ENCODE measurements at regions not wholly inside any gene's neighbourhood (a gene's known extent, or its start where the extent isn't known, plus 50 kb on each side); places are given as distances from the start of the nearest gene placed in this dataset.
"Not testable (repeated sequence)": the region's sequence is repeated elsewhere in the genome, so short reads cannot be mapped to it uniquely, and the experiment has no call there.

DNA sequence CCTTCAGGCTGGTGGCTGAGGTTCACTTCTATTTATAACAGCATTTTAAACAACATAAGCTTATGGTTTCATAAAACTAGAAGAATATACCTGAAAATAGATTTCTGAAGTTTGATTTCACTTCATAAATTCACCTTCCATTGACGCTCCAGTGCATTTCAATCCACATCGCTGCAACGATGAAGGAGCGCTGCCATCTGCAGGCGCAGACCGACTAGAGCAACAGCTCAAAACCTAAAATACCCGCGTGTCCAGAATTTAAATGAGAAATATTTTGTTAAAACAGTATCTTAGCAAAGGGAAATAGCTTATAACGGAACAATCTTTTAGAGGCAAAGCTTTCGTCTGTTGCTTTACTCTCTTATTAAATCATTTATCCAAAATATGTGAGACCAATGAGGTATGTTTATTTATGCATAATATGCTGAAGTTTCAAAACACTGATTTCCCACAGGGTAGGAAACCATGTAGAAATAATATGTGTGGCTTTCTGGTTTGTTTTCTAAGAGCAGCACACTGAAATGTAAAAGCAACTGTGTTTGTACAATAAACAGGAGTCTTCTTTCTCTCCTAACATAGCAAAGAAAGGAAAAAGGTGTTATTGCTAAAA is 816.4 kb upstream of the FRG1 start:
- no peak for DNase-seq
- no peak overlapping the region for H3K27ac Mint-ChIP-seq
- H3K4me3 Mint-ChIP-seq = no peak overlapping the region
- no peak for ATAC-seq
- H3K9me3 ChIP-seq (ENCODE audit: control insufficient read depth, low read length, poor library complexity, severe bottlenecking) = no peaks in the 10 kb centered on the region
- H3K27me3 Mint-ChIP-seq = no peaks in the 10 kb centered on the region
- H3K36me3 Mint-ChIP-seq (ENCODE audit: low read depth) = no peaks in the 10 kb centered on the region
- H3K4me1 Mint-ChIP-seq = no peaks in the 10 kb centered on the region

DNA sequence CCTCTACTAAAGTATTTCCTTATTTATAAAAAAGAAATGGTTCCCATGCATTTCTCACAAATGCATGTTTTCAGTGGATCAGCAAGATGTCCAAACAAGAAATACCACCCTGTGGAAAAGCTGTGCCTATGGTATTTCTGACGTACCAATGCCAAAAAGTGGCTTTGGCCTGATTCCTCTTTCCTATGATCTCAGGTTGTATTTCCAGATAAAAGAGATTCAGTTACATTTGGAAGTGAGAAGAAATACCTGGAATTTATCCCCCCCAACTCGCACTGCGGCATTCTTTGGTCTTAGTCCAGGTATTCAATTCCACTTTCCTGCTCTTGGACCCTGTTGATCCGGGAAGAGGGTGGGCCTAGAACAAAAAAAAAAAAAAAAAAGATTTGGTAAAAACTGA is 815.9 kb upstream of the FRG1 start:
- H3K27me3 Mint-ChIP-seq = no peaks in the 10 kb centered on the region
- no peak overlapping the region for H3K27ac Mint-ChIP-seq
- H3K36me3 Mint-ChIP-seq (ENCODE audit: low read depth) = no peaks in the 10 kb centered on the region
- no peaks in the 10 kb centered on the region for H3K9me3 ChIP-seq (ENCODE audit: control insufficient read depth, low read length, poor library complexity, severe bottlenecking)
- H3K4me3 Mint-ChIP-seq = no peak overlapping the region
- DNase-seq (no peak), ATAC-seq (no peak)
- H3K4me1 Mint-ChIP-seq = no peaks in the 10 kb centered on the region

- Mint-ChIP-seq H3K27me3 (no peaks in the 10 kb centered on the region), H3K4me1 (no peaks in the 10 kb centered on the region), H3K4me3 (no peak overlapping the region), H3K27ac (no peak overlapping the region), H3K36me3 (ENCODE audit: low read depth) (no peaks in the 10 kb centered on the region)
- no peaks in the 10 kb centered on the region for H3K9me3 ChIP-seq (ENCODE audit: control insufficient read depth, low read length, poor library complexity, severe bottlenecking)
- DNase-seq (no peak), ATAC-seq (no peak)
Observed at GRCh38 chr4:189126040-189126439, 814.6 kb upstream of the FRG1 start.

GRCh38 chr4:189128341-189128740 is 812.3 kb upstream of the FRG1 start:
- Mint-ChIP-seq H3K27ac (no peak overlapping the region), H3K27me3 (no peaks in the 10 kb centered on the region), H3K4me1 (no peaks in the 10 kb centered on the region)

DNA sequence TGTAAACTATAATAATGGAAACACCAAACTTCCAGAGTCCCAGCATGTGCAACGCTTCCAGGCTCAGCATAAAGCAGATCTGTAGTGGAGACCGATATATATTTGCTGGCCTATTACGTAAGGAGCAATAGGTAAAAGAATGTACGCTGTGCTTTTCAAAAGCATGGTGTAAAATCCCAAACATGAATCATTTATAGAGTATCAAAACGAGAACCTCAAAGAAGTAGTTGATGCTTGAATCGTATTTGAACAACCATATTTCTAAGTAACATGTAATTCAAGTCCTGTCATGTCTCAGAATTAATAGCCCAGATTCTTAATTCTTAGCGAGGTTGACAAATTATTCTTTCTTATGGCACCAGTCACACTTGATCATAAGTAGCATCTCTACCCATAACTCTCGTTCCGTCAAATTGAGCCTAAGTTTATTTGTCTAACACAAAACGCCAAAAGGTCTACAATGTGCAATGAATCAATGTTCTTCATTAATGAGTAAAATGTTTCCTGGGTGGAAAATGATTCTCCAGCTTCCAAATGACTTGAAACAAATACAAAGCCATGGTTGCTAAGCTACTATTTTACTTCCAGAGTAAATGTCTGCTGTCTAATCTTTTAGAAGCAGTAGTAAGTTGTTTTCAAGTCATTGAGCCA is 811.5 kb upstream of the FRG1 start:
- no peak for ATAC-seq
- Mint-ChIP-seq H3K4me3 (no peak overlapping the region), H3K27ac (no peak overlapping the region), H3K4me1 (no peaks in the 10 kb centered on the region), H3K27me3 (no peaks in the 10 kb centered on the region), H3K36me3 (ENCODE audit: low read depth) (no peaks in the 10 kb centered on the region)
- DNase-seq = no peak
- H3K9me3 ChIP-seq (ENCODE audit: control insufficient read depth, low read length, poor library complexity, severe bottlenecking) = no peaks in the 10 kb centered on the region

More at GRCh38 chr4:189128341-189128740, 812.3 kb upstream of the FRG1 start:
- Mint-ChIP-seq H3K36me3 (ENCODE audit: low read depth) (no peaks in the 10 kb centered on the region), H3K4me3 (no peak overlapping the region)
- ATAC-seq (no peak), DNase-seq (no peak)
- H3K9me3 ChIP-seq (ENCODE audit: control insufficient read depth, low read length, poor library complexity, severe bottlenecking) = no peaks in the 10 kb centered on the region

DNA sequence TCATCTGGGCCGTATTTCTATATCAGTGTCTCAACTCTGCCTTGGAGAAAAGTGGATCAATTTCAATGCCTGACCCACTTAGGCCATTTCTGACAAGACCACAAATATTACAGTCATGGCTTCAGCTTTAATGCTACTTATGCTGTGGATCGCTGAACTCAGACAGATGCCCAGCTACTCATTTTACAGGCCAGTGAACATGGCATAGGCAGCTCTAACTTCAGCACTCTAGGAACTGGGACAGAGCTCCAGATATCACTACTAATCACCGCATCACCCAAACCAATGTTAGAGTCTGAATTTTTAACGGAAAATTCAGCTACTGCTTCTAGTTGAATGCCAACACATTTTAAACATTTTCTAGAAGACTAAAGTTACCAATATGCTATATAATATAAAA is 809.6 kb upstream of the FRG1 start:
- Mint-ChIP-seq H3K27me3 (no peaks in the 10 kb centered on the region), H3K4me3 (no peak overlapping the region), H3K27ac (no peak overlapping the region), H3K36me3 (ENCODE audit: low read depth) (no peaks in the 10 kb centered on the region), H3K4me1 (no peaks in the 10 kb centered on the region)
- no peaks in the 10 kb centered on the region for H3K9me3 ChIP-seq (ENCODE audit: control insufficient read depth, low read length, poor library complexity, severe bottlenecking)
- ATAC-seq = no peak
- no peak for DNase-seq

GRCh38 chr4:189136462-189136861 is 804.2 kb upstream of the FRG1 start:
- no peaks in the 10 kb centered on the region for H3K27me3 Mint-ChIP-seq
- H3K9me3 ChIP-seq (ENCODE audit: control insufficient read depth, low read length, poor library complexity, severe bottlenecking) = no peaks in the 10 kb centered on the region
- no peaks in the 10 kb centered on the region for H3K36me3 Mint-ChIP-seq (ENCODE audit: low read depth)
- DNase-seq (no peak), ATAC-seq (no peak)
- H3K4me1 Mint-ChIP-seq = no peaks in the 10 kb centered on the region
- no peak overlapping the region for H3K27ac Mint-ChIP-seq
- no peak overlapping the region for H3K4me3 Mint-ChIP-seq

- H3K27me3 Mint-ChIP-seq = no peaks in the 10 kb centered on the region
- no peaks in the 10 kb centered on the region for H3K9me3 ChIP-seq (ENCODE audit: control insufficient read depth, low read length, poor library complexity, severe bottlenecking)
- H3K27ac Mint-ChIP-seq = no peak overlapping the region
- no peak overlapping the region for H3K4me3 Mint-ChIP-seq
- no peak for DNase-seq
- H3K36me3 Mint-ChIP-seq (ENCODE audit: low read depth) = no peaks in the 10 kb centered on the region
- no peak for ATAC-seq
- no peaks in the 10 kb centered on the region for H3K4me1 Mint-ChIP-seq
Observed at GRCh38 chr4:189143263-189143952, 797.3 kb upstream of the FRG1 start.

DNA sequence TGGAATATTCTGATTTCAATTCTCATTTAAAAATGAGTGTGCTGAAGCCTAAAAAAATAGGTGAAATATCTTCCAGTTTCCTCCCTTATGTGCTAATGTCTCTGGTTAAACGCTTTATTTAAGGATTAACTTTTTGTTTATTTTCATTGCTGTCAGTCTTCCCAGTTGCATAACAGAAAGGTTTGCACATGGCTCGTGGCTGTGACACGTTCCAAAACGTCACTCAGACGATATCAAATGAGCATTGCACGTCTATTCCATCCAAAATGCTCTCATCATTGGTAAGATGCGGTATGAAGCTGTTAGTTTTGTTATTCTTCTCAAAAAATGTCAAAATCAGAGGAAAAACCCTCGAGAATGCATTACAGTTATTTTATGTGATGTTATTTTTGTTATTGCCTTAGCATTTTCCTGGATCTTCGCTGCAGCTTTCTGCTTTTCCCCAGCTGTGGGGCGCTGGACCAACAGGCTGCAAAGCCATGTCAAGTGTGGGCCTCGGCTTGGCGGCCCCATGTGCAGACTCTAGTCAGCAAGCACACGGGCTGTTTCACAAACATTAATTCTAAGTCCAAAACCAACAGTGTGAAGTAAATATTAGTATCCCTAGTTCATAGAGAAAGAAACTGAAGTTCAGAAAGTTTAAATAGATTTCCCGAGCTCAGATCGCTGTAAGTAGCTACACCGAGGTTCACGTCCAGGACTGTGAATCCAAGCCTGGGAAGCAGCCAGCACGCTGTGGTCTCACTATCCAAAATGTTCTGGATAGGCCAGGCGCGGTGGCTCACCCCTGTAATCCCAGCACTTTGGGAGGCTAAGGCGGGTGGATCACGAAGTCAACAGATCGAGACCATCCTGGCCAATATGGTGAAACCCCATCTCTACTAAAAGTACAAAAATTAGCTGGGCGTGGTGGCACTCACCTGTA is 793.4 kb upstream of the FRG1 start:
- no peaks in the 10 kb centered on the region for H3K36me3 Mint-ChIP-seq (ENCODE audit: low read depth)
- H3K27me3 Mint-ChIP-seq = no peaks in the 10 kb centered on the region

GRCh38 chr4:189155083-189155482 is 785.6 kb upstream of the FRG1 start:
- not testable (repeated sequence) for H3K4me3 Mint-ChIP-seq; DNase-seq; H3K27me3 Mint-ChIP-seq; H3K4me1 Mint-ChIP-seq; ATAC-seq; H3K36me3 Mint-ChIP-seq (ENCODE audit: low read depth); H3K27ac Mint-ChIP-seq; H3K9me3 ChIP-seq (ENCODE audit: control insufficient read depth, low read length, poor library complexity, severe bottlenecking)

More for the DNA sequence above, 793.4 kb upstream of the FRG1 start:
- DNase-seq (no peak), ATAC-seq (no peak)
- Mint-ChIP-seq H3K4me3 (no peak overlapping the region), H3K4me1 (no peaks in the 10 kb centered on the region), H3K27ac (no peak overlapping the region)
- H3K9me3 ChIP-seq (ENCODE audit: control insufficient read depth, low read length, poor library complexity, severe bottlenecking) = no peaks in the 10 kb centered on the region

- no peak overlapping the region for H3K27ac Mint-ChIP-seq
- no peaks in the 10 kb centered on the region for H3K27me3 Mint-ChIP-seq
- DNase-seq = no peak
- H3K4me3 Mint-ChIP-seq = no peak overlapping the region
- no peaks in the 10 kb centered on the region for H3K4me1 Mint-ChIP-seq
- no peak for ATAC-seq
- no peaks in the 10 kb centered on the region for H3K36me3 Mint-ChIP-seq (ENCODE audit: low read depth)
- no peaks in the 10 kb centered on the region for H3K9me3 ChIP-seq (ENCODE audit: control insufficient read depth, low read length, poor library complexity, severe bottlenecking)
Observed at GRCh38 chr4:189162073-189162789, 778.4 kb upstream of the FRG1 start.

DNA sequence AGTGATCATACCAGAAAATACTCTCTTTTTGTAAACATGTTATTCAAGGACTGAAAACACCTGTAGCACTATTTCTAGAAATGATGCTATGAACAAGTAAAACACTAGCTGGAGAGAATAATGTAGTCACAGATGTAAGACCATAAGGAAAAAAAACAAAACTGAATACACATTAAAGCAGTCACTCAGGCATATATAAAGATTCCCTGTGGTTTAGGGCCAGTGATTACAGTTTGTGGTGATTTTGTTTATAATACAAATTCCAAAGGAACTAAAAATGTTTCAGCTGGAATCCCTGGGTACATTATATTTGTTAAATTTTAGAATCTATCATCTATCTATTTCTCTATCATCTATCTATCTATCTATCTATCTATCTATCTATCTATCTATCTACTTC is 777.8 kb upstream of the FRG1 start:
- no peaks in the 10 kb centered on the region for H3K9me3 ChIP-seq (ENCODE audit: control insufficient read depth, low read length, poor library complexity, severe bottlenecking)
- DNase-seq = no peak
- H3K27ac Mint-ChIP-seq = no peak overlapping the region
- no peaks in the 10 kb centered on the region for H3K36me3 Mint-ChIP-seq (ENCODE audit: low read depth)
- no peaks in the 10 kb centered on the region for H3K4me1 Mint-ChIP-seq
- H3K27me3 Mint-ChIP-seq = no peaks in the 10 kb centered on the region
- no peak overlapping the region for H3K4me3 Mint-ChIP-seq
- no peak for ATAC-seq

GRCh38 chr4:189176002-189176401 is 764.7 kb upstream of the FRG1 start:
- DNase-seq (no peak), ATAC-seq (no peak)
- no peaks in the 10 kb centered on the region for H3K9me3 ChIP-seq (ENCODE audit: control insufficient read depth, low read length, poor library complexity, severe bottlenecking)
- Mint-ChIP-seq H3K4me3 (no peak overlapping the region), H3K4me1 (no peaks in the 10 kb centered on the region), H3K27me3 (no peaks in the 10 kb centered on the region), H3K36me3 (ENCODE audit: low read depth) (no peaks in the 10 kb centered on the region), H3K27ac (no peak overlapping the region)

All from T-helper 17 cell (primary cell).